ENCODE measurements at regions not wholly inside any gene's neighbourhood (a gene's known extent, or its start where the extent isn't known, plus 50 kb on each side); places are given as distances from the start of the nearest gene placed in this dataset.
A peak's percentile ranks its signal among the peaks of the same experiment; 100 is the strongest.

- DNase-seq (no peak), ATAC-seq (no peak)
- no peak overlapping the region for H3K27ac Mint-ChIP-seq
- no peaks in the 10 kb centered on the region for H3K27me3 Mint-ChIP-seq
- no peaks in the 10 kb centered on the region for H3K9me3 Mint-ChIP-seq
- no peaks in the 10 kb centered on the region for H3K4me1 Mint-ChIP-seq
- no peak overlapping the region for H3K4me3 Mint-ChIP-seq
These were observed 138.7 kb upstream of the IRF2BP2 start for GRCh38 chr1:234748713-234749112.

GRCh38 chr1:234748066-234748465 is 138.1 kb upstream of the IRF2BP2 start:
- Mint-ChIP-seq H3K27ac (peak overlapping the region in 1 of 2 donors; percentile 12), H3K27me3 (no peaks in the 10 kb centered on the region), H3K4me1 (no peaks in the 10 kb centered on the region), H3K9me3 (no peaks in the 10 kb centered on the region), H3K4me3 (no peak overlapping the region)
- DNase-seq (no peak), ATAC-seq (no peak)

- H3K27me3 Mint-ChIP-seq = no peaks in the 10 kb centered on the region
- ATAC-seq (no peak), DNase-seq (no peak)
- H3K4me1 Mint-ChIP-seq = no peaks in the 10 kb centered on the region
- no peaks in the 10 kb centered on the region for H3K9me3 Mint-ChIP-seq
- H3K27ac Mint-ChIP-seq = no peak overlapping the region
- H3K4me3 Mint-ChIP-seq = no peak overlapping the region
These were observed 136.8 kb upstream of the IRF2BP2 start for GRCh38 chr1:234746798-234747196.

GRCh38 chr1:234745844-234746797 is 136.1 kb upstream of the IRF2BP2 start:
- Mint-ChIP-seq H3K27me3 (no peaks in the 10 kb centered on the region), H3K4me3 (no peak overlapping the region), H3K27ac (no peak overlapping the region), H3K9me3 (no peaks in the 10 kb centered on the region), H3K4me1 (no peaks in the 10 kb centered on the region)
- DNase-seq (no peak), ATAC-seq (no peak)

GRCh38 chr1:234745276-234745675 is 135.3 kb upstream of the IRF2BP2 start:
- Mint-ChIP-seq H3K27ac (no peak overlapping the region), H3K4me1 (peaks cover under 1% of the 10 kb centered on the region), H3K27me3 (no peaks in the 10 kb centered on the region), H3K9me3 (no peaks in the 10 kb centered on the region), H3K4me3 (no peak overlapping the region)
- DNase-seq (no peak), ATAC-seq (no peak)

- DNase-seq (no peak), ATAC-seq (no peak)
- Mint-ChIP-seq H3K4me3 (no peak overlapping the region), H3K4me1 (peaks cover 5% of the 10 kb centered on the region), H3K9me3 (no peaks in the 10 kb centered on the region), H3K27ac (no peak overlapping the region), H3K27me3 (no peaks in the 10 kb centered on the region)
These were observed 134.0 kb upstream of the IRF2BP2 start for GRCh38 chr1:234743791-234744611.

- H3K4me3 Mint-ChIP-seq = no peak overlapping the region
- no peak for ATAC-seq
- H3K9me3 Mint-ChIP-seq = no peaks in the 10 kb centered on the region
- H3K4me1 Mint-ChIP-seq = peaks cover 14% of the 10 kb centered on the region
- no peaks in the 10 kb centered on the region for H3K27me3 Mint-ChIP-seq
- DNase-seq = no peak
- H3K27ac Mint-ChIP-seq = no peak overlapping the region
These were observed 132.6 kb upstream of the IRF2BP2 start for GRCh38 chr1:234742622-234743021.

- peaks cover 41% of the 10 kb centered on the region for H3K4me1 Mint-ChIP-seq
- no peak for ATAC-seq
- DNase-seq = no peak
- H3K9me3 Mint-ChIP-seq = no peaks in the 10 kb centered on the region
- H3K27me3 Mint-ChIP-seq = no peaks in the 10 kb centered on the region
- H3K27ac Mint-ChIP-seq = peak overlapping the region; percentile 7 to 75
- H3K4me3 Mint-ChIP-seq = no peak overlapping the region
These were observed 128.0 kb upstream of the IRF2BP2 start for GRCh38 chr1:234737967-234738314.

GRCh38 chr1:234735916-234736315 is 125.9 kb upstream of the IRF2BP2 start:
- H3K4me3 Mint-ChIP-seq = no peak overlapping the region
- H3K4me1 Mint-ChIP-seq = peaks cover 61% of the 10 kb centered on the region
- ATAC-seq (no peak), DNase-seq (no peak)
- H3K27me3 Mint-ChIP-seq = no peaks in the 10 kb centered on the region
- no peak overlapping the region for H3K27ac Mint-ChIP-seq
- no peaks in the 10 kb centered on the region for H3K9me3 Mint-ChIP-seq

GRCh38 chr1:234735476-234735875 is 125.5 kb upstream of the IRF2BP2 start:
- Mint-ChIP-seq H3K9me3 (no peaks in the 10 kb centered on the region), H3K27ac (no peak overlapping the region), H3K27me3 (no peaks in the 10 kb centered on the region), H3K4me1 (peaks cover 65% of the 10 kb centered on the region), H3K4me3 (no peak overlapping the region)
- no peak for DNase-seq
- ATAC-seq = no peak

- DNase-seq = no peak
- Mint-ChIP-seq H3K9me3 (no peaks in the 10 kb centered on the region), H3K27me3 (no peaks in the 10 kb centered on the region), H3K4me3 (no peak overlapping the region), H3K4me1 (peaks cover 67% of the 10 kb centered on the region), H3K27ac (peak overlapping the region in 1 of 2 donors; percentile 66)
- ATAC-seq = no peak
These were observed 124.9 kb upstream of the IRF2BP2 start for GRCh38 chr1:234734869-234735268.

- H3K4me3 Mint-ChIP-seq = no peak overlapping the region
- DNase-seq = no peak
- H3K9me3 Mint-ChIP-seq = no peaks in the 10 kb centered on the region
- no peaks in the 10 kb centered on the region for H3K27me3 Mint-ChIP-seq
- peaks cover 71% of the 10 kb centered on the region for H3K4me1 Mint-ChIP-seq
- ATAC-seq = no peak
- H3K27ac Mint-ChIP-seq = peak overlapping the region in 1 of 2 donors; percentile 95
These were observed 124.4 kb upstream of the IRF2BP2 start for GRCh38 chr1:234734412-234734835.

- Mint-ChIP-seq H3K27ac (no peak overlapping the region), H3K4me3 (no peak overlapping the region), H3K9me3 (no peaks in the 10 kb centered on the region), H3K4me1 (peaks cover 80% of the 10 kb centered on the region), H3K27me3 (no peaks in the 10 kb centered on the region)
- ATAC-seq (no peak), DNase-seq (no peak)
These were observed 123.4 kb upstream of the IRF2BP2 start for GRCh38 chr1:234733427-234733826.

- Mint-ChIP-seq H3K27ac (no peak overlapping the region), H3K27me3 (no peaks in the 10 kb centered on the region), H3K4me3 (no peak overlapping the region), H3K4me1 (peaks cover 80% of the 10 kb centered on the region), H3K9me3 (no peaks in the 10 kb centered on the region)
- ATAC-seq (no peak), DNase-seq (no peak)
These were observed 122.9 kb upstream of the IRF2BP2 start for GRCh38 chr1:234732671-234733390.

- peak overlapping the region in 1 of 2 donors; percentile 72 for H3K27ac Mint-ChIP-seq
- H3K27me3 Mint-ChIP-seq = no peaks in the 10 kb centered on the region
- no peak for ATAC-seq
- H3K9me3 Mint-ChIP-seq = no peaks in the 10 kb centered on the region
- peaks cover 80% of the 10 kb centered on the region for H3K4me1 Mint-ChIP-seq
- DNase-seq = no peak
- peak overlapping the region; percentile 69 to 81 for H3K4me3 Mint-ChIP-seq
These were observed 122.3 kb upstream of the IRF2BP2 start for GRCh38 chr1:234732260-234732659.

Data from stimulated activated naive CD8-positive, alpha-beta T cell treated with anti-CD3 and anti-CD28 coated beads, Interleukin-15, amount 100 ng/mL, for 72 hours (primary cell).